HEK293T (cell line): ENCODE measurements at regions not wholly inside any gene's neighbourhood (a gene's known extent, or its start where the extent isn't known, plus 50 kb on each side); places are given as distances from the start of the nearest gene placed in this dataset.

Source experiments
- FOXA1 ChIP-seq: fragments of 450-650 bp; IDR thresholded peaks from 2 replicates; pipeline ENCODE4 v1.6.1; 2016; ENCODE audit warnings: mild to moderate bottlenecking
- FOXM1 ChIP-seq: fragments of 450-650 bp; IDR thresholded peaks from 2 replicates; pipeline ENCODE4 v1.6.1; 2017; ENCODE audit warnings: mild to moderate bottlenecking, borderline replicate concordance
- HDGF ChIP-seq: fragments of 450-650 bp; IDR thresholded peaks from 2 replicates; pipeline ENCODE4 v1.6.1; 2017; ENCODE audit warnings: antibody characterized with exemption, borderline replicate concordance
- NFRKB ChIP-seq: fragments of 450-650 bp; IDR thresholded peaks from 2 replicates; pipeline ENCODE4 v1.6.1; 2016; ENCODE audit warnings: mild to moderate bottlenecking, moderate library complexity
- SP1 ChIP-seq: fragments of 450-650 bp; IDR thresholded peaks from 2 replicates; pipeline ENCODE4 v1.6.1; 2017
- ZNF384 ChIP-seq: fragments of 450-650 bp; IDR thresholded peaks from 2 replicates; pipeline ENCODE4 v1.6.1; 2016

GRCh38 chr18:59961070-59961469, 61.3 kb downstream of the PMAIP1 start:
- TF ChIP-seq NFRKB = no peak
- TF ChIP-seq FOXM1 = no peak
- no peak for TF ChIP-seq ZNF384
- no peak for TF ChIP-seq FOXA1
- TF ChIP-seq HDGF = no peak
- TF ChIP-seq SP1 = no peak
